Smooth muscle cell (in vitro differentiated cells): ENCODE measurements at regions not wholly inside any gene's neighbourhood (a gene's known extent, or its start where the extent isn't known, plus 50 kb on each side); places are given as distances from the start of the nearest gene placed in this dataset.

Source experiments
- DNase-seq: peaks from one replicate; lab custom pipeline; 2025; ENCODE audit not compliant: unreplicated experiment; lab: John Stamatoyannopoulos, UW
- H2AFZ ChIP-seq: fragments of 200-600 bp; sonication (generic); 2 replicates; pipeline ENCODE4 v1.6.0; 2016; ENCODE audit warnings: antibody characterized with exemption, low read depth, mild to moderate bottlenecking
- H3F3A ChIP-seq: fragments of 200-600 bp; sonication (generic); 2 replicates; pipeline ENCODE4 v1.6.0; 2017; ENCODE audit warnings: antibody characterized with exemption, low read depth
- H3K27ac ChIP-seq: fragments of 200-600 bp; sonication (generic); 2 replicates; pipeline ENCODE4 v1.5.1; 2016; ENCODE audit warnings: low read depth, mild to moderate bottlenecking
- H3K27me3 ChIP-seq: fragments of 200-600 bp; sonication (generic); 2 replicates; pipeline ENCODE4 v1.6.1; 2016; ENCODE audit warnings: low read depth, mild to moderate bottlenecking
- H3K36me3 ChIP-seq: fragments of 200-600 bp; sonication (generic); 2 replicates; pipeline ENCODE4 v1.5.1; 2016; ENCODE audit warnings: low read depth
- H3K4me1 ChIP-seq: fragments of 200-600 bp; sonication (generic); 2 replicates; pipeline ENCODE4 v1.5.1; 2016; ENCODE audit warnings: low read depth
- H3K4me2 ChIP-seq: fragments of 200-600 bp; sonication (generic); 2 replicates; pipeline ENCODE4 v1.6.0; 2016; ENCODE audit warnings: mild to moderate bottlenecking
- H3K4me3 ChIP-seq: fragments of 200-600 bp; sonication (generic); 2 replicates; pipeline ENCODE4 v1.5.1; 2016; ENCODE audit warnings: mild to moderate bottlenecking
- H3K79me2 ChIP-seq: fragments of 200-600 bp; sonication (generic); 2 replicates; pipeline ENCODE4 v1.6.0; 2016; ENCODE audit warnings: low read depth, mild to moderate bottlenecking
- H3K9ac ChIP-seq: fragments of 200-600 bp; sonication (generic); 2 replicates; pipeline ENCODE4 v1.6.0; 2016; ENCODE audit warnings: low read depth
- H3K9me3 ChIP-seq: fragments of 200-600 bp; sonication (generic); replicated peaks from 2 replicates; pipeline ENCODE4 v1.5.1; 2016; ENCODE audit warnings: low read depth
- H4K20me1 ChIP-seq: fragments of 200-600 bp; sonication (generic); 2 replicates; pipeline ENCODE4 v1.6.0; 2016; ENCODE audit warnings: low read depth
- CTCF ChIP-seq: fragments of 200-600 bp; sonication (generic); IDR thresholded peaks from 2 replicates; pipeline ENCODE4 v1.5.1; 2017; ENCODE audit warnings: borderline replicate concordance, mild to moderate bottlenecking, antibody characterized with exemption; ENCODE audit not compliant: insufficient read depth, poor library complexity, severe bottlenecking
- WGBS: methylation state at CpG from one replicate; pipeline ENCODE4 v1.1.7; 2016; ENCODE audit warnings: low lambda C conversion rate; 5-methylcytosine and 5-hydroxymethylcytosine counted together

- Histone ChIP-seq H3K9me3 (no peaks in the 10 kb centered on the region), H3K27me3 (peaks cover 16% of the 10 kb centered on the region), H3K4me2 (no peak overlapping the region), H4K20me1 (no peaks in the 10 kb centered on the region), H3F3A (no peaks in the 10 kb centered on the region), H3K36me3 (no peaks in the 10 kb centered on the region), H3K79me2 (no peaks in the 10 kb centered on the region), H3K9ac (no peak overlapping the region), H3K4me1 (no peaks in the 10 kb centered on the region), H3K27ac (no peak overlapping the region), H3K4me3 (no peak overlapping the region), H2AFZ (no peak overlapping the region)
- TF ChIP-seq CTCF, result no peak
- 78% methylated on average over 10 of the region's 10 CpGs for WGBS
- DNase-seq, result no peak
These were observed 538.3 kb downstream of the NPIPA7 start for GRCh38 chr16:16917191-16917785.

- H2AFZ ChIP-seq, result no peak overlapping the region
- no peaks in the 10 kb centered on the region for H3K9me3 ChIP-seq
- H3K36me3 ChIP-seq, result no peaks in the 10 kb centered on the region
- H3F3A ChIP-seq, result no peaks in the 10 kb centered on the region
- DNase-seq, result no peak
- H3K4me1 ChIP-seq, result no peaks in the 10 kb centered on the region
- no peak overlapping the region for H3K27ac ChIP-seq
- H3K4me3 ChIP-seq, result no peak overlapping the region
- no peak for TF ChIP-seq CTCF
- H3K4me2 ChIP-seq, result no peak overlapping the region
- H4K20me1 ChIP-seq, result no peaks in the 10 kb centered on the region
- peaks cover 30% of the 10 kb centered on the region for H3K27me3 ChIP-seq
- no peak overlapping the region for H3K9ac ChIP-seq
- no peaks in the 10 kb centered on the region for H3K79me2 ChIP-seq
These were observed 544.5 kb downstream of the NPIPA7 start for GRCh38 chr16:16923479-16923878.

- peaks cover 30% of the 10 kb centered on the region for H3K27me3 ChIP-seq
- H3F3A ChIP-seq, result no peaks in the 10 kb centered on the region
- no peak overlapping the region for H3K4me3 ChIP-seq
- 68% methylated on average over 4 of the region's 4 CpGs for WGBS
- no peak for TF ChIP-seq CTCF
- H3K9me3 ChIP-seq, result no peaks in the 10 kb centered on the region
- DNase-seq, result no peak
- no peaks in the 10 kb centered on the region for H3K79me2 ChIP-seq
- H2AFZ ChIP-seq, result no peak overlapping the region
- H3K9ac ChIP-seq, result no peak overlapping the region
- H3K27ac ChIP-seq, result no peak overlapping the region
- no peaks in the 10 kb centered on the region for H4K20me1 ChIP-seq
- H3K36me3 ChIP-seq, result no peaks in the 10 kb centered on the region
- H3K4me2 ChIP-seq, result no peak overlapping the region
- H3K4me1 ChIP-seq, result no peaks in the 10 kb centered on the region
These were observed 545.7 kb downstream of the NPIPA7 start for GRCh38 chr16:16924613-16925012.

GRCh38 chr16:16925432-16925831 lies 545.3 kb downstream of the XYLT1 start:
- H3F3A ChIP-seq, result no peaks in the 10 kb centered on the region
- WGBS, result 100% methylated on average over 2 of the region's 2 CpGs
- H3K79me2 ChIP-seq, result no peaks in the 10 kb centered on the region
- no peak overlapping the region for H3K4me3 ChIP-seq
- no peaks in the 10 kb centered on the region for H4K20me1 ChIP-seq
- no peak for DNase-seq
- H2AFZ ChIP-seq, result no peak overlapping the region
- TF ChIP-seq CTCF, result no peak
- H3K27me3 ChIP-seq, result peaks cover 30% of the 10 kb centered on the region
- H3K4me1 ChIP-seq, result no peaks in the 10 kb centered on the region
- no peak overlapping the region for H3K4me2 ChIP-seq
- H3K36me3 ChIP-seq, result no peaks in the 10 kb centered on the region
- H3K9me3 ChIP-seq, result no peaks in the 10 kb centered on the region
- H3K27ac ChIP-seq, result no peak overlapping the region
- no peak overlapping the region for H3K9ac ChIP-seq
